Left renal cortex interstitium (tissue), 4 donors: ENCODE measurements at regions not wholly inside any gene's neighbourhood (a gene's known extent, or its start where the extent isn't known, plus 50 kb on each side); places are given as distances from the start of the nearest gene placed in this dataset.
"Not testable (repeated sequence)": the region's sequence is repeated elsewhere in the genome, so short reads cannot be mapped to it uniquely, and the experiment has no call there.

Experiments
- DNase-seq, 4 donors: peaks; one replicate each; pipeline ENCODE4 v3.0.0-alpha.2; 2013; ENCODE audit warnings: low read depth in 4 of 4, low spot score in 2 of 4, missing footprints in 1 of 4

DNA sequence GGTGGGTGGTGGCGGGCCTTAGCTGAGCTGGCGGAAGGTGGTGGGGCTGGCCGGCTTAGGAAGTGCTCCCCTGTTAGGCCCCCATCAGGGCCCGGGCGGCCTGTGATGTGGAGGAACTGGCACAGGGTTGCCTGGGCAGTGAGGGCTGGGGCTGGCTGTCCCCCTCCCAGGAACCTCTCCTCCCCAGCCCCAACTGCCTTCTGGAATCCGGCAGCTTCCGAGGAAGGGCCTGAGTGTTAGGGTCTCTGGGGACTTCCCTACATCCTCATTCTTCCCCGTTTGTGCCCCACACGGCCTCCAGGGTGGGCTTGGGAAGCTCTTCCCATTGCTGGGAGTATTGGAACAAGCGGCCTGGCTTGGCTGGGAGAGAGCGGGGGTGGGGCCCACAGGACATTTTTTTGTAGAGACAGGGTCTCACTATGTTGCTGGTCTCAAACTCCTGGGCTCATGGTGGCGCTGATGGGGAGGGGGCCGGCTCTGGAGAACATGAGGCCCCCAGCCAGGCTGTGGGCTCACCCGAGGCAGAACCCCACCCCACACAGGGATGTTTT, 89.9 kb upstream of the CIBAR2 start:
- no peak for DNase-seq

GRCh38 chr16:85202631-85203461, 90.6 kb upstream of the CIBAR2 start:
- no peak for DNase-seq

DNA sequence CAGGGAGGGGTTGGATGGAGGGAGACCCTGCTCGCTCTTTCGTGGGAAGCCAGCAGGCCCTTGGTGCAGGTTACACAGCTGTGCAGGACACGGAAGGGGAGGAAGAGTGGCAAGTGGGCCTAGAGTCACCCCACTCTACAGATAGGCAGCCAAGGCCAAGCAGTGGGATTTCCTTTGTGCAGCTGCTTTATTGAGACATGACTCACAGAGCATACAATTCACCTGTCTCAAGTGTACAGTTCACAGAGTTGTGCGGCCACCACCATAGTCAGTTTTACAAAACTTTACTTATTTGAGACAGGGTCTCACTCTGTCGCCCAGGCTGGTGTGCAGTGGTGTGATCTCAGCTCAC, 91.2 kb upstream of the CIBAR2 start:
- DNase-seq = no peak

DNA sequence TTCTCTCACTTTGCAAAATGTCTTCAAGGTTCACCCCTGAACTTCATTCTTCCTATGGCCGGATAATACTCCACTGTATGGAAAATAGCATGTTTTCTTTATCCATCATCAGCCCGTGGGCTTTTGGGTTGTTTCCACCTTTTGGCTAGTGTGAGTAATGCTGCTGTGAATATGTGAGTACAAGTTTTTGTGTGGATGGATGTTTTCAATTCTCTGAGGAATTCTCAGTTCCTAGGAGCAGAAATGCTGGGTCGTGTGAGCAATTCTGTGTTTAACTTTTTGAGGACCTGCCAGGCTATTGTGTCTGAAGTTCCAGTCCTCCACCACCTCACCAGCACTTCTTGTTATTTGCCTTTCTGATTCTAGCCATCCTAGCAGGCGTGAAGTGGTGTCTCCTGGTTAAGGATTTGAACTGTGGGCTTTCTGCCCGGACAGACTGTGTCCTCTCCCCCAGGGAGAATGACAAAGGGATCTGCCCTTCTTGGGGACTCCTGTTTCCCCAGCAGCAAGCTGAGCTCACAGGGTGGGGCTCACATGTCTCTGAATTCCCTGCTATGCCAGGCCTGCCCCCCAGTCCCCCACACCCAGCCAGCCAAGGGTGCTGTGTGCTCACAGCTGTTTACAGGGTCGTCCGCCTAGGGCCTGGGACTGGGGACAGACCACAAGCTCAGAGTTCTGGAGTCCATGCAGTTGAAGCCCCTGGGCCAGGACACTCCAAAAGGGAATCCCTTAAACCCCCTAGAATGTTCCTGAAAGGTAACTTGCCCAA, 92.2 kb upstream of the CIBAR2 start:
- DNase-seq = no peak

GRCh38 chr16:85205257-85205656, 93.0 kb upstream of the CIBAR2 start:
- DNase-seq = not testable (repeated sequence)

GRCh38 chr16:85205747-85206471, 93.6 kb upstream of the CIBAR2 start:
- DNase-seq = no peak

GRCh38 chr16:85206472-85207356, 94.4 kb upstream of the CIBAR2 start:
- no peak for DNase-seq

- DNase-seq = no peak
These were observed 95.2 kb upstream of the CIBAR2 start for GRCh38 chr16:85207357-85207921.

DNA sequence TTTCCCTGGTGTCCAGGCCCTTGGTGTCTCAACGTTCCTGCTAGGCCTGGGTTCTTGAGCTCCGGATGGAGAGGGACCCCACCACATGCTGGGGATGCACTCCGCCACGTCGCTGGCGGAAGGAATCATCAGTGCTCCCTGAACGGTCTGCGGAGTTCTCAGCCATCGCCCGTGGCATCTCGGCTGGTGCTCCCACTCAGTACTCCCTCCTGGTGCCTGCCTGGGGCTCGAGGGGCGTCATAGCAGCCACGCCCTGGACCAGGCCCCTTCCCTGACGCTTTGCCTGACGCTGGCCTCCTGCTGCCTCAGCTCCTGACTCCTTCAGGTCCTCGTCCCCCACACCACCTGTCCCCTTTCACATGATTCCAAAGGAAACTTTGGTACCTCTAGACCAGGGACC, 95.9 kb upstream of the CIBAR2 start:
- no peak for DNase-seq

- DNase-seq = no peak
These were observed 96.6 kb upstream of the CIBAR2 start for GRCh38 chr16:85208643-85209520.

GRCh38 chr16:85209526-85210121, 97.4 kb upstream of the CIBAR2 start:
- no peak for DNase-seq

GRCh38 chr16:85210423-85211169, 98.3 kb upstream of the CIBAR2 start:
- no peak for DNase-seq

GRCh38 chr16:85211271-85211801, 99.1 kb upstream of the CIBAR2 start:
- no peak for DNase-seq

DNA sequence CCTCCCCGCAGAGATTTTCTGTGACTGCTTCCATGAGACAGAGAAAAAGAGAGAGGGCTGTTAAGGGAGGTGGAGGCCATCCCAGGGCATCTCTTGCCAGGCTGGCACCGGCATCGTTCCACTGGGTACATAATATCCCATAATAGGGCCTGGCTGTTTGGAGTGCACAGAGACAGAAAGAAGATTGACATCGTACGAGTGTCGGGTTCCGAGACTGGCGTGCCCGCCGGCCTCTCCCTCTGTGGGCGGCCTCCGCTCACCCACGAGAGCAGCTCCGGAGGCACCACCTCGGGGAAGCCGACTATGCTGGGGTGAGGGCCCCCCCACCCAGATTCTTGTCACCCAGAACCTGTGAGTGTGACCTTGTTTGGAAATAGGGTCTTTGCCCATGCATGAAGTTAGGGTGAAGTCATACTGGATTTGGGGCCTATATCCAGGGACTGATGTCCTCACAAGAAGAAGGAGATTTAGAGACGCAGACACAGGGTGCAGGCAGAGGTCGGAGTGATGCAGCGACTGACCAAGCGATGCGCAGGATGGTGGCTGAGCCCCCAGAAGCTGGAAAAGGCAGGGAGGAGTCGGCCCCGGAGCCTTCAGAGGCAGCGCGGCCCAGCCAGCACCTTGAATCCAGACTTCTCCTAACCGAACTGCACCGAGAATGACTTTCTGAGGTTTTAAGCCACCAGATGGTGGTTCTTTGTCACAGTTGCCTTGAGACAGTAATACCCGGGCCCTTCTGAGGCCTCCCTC, 101.8 kb upstream of the CIBAR2 start:
- DNase-seq = no peak

DNA sequence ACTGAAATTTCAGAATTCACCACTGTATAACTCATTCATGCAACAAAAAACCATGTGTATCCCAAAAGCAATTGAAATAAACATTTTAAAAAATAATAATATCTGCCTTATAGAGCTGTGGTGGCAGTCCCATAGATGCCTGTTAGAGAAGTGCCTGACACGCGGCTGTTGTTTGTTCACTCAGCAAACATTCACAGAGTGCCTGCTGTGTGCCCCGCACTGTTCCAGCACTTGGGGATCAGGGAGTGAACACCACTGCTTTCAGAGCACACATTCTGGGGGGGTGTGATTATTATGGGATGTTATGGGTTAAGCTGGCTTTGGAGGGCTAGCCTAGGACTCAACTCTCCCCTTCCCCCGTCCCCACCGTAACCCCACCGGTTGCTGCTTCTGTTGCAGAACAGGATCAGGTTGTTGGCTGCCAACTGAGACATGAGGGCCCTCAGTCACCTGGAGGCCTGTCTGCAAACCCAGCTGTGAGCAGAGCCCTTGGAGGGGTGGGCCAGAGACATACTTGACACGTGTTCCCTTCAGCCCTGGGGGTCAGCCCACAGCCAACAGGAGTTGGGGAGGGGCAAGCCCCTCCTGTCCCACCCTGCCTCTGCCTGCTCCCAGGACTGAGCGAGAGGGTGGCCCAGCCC, 103.3 kb upstream of the CIBAR2 start:
- DNase-seq = no peak
